Body of pancreas (tissue), 4 donors: ENCODE measurements at regions not wholly inside any gene's neighbourhood (a gene's known extent, or its start where the extent isn't known, plus 50 kb on each side); places are given as distances from the start of the nearest gene placed in this dataset.

Source experiments
- ATAC-seq: fragments of 150-250 bp; one replicate; pipeline ENCODE4 v1.9.1; 2016
- DNase-seq, 4 donors: peaks; one replicate each; pipeline ENCODE4 v3.0.0-alpha.2; 2019
- H3K27ac ChIP-seq, 4 donors: fragments of 200-600 bp; sonication (generic); 1 replicate in 3 of 4; 2 replicates in 1 of 4; pipeline versions ENCODE4 v1.5.1 to v1.6.1; 2016 to 2019; ENCODE audit warnings: mild to moderate bottlenecking in 1 of 4, mixed read lengths in 1 of 4, moderate library complexity in 1 of 4
- H3K27me3 ChIP-seq, 2 donors: fragments of 200-600 bp; sonication (generic); one replicate each; pipeline ENCODE4 v1.6.0; 2016; ENCODE audit warnings: mild to moderate bottlenecking in 1 of 2
- H3K36me3 ChIP-seq, 2 donors: fragments of 200-600 bp; sonication (generic); replicated peaks in 1 of 2; 2 replicates each; pipeline ENCODE4 v1.5.1; 2016; ENCODE audit warnings: low read depth in 2 of 2; ENCODE audit not compliant: insufficient read depth in 1 of 2
- H3K4me1 ChIP-seq: fragments of 200-600 bp; sonication (generic); one replicate; pipeline ENCODE4 v1.6.0; 2016
- H3K4me3 ChIP-seq, 2 donors: fragments of 200-600 bp; sonication (generic); 1 replicate in 1 of 2; 2 replicates in 1 of 2; pipeline ENCODE4 v1.5.1; 2016 to 2019
- H3K9me3 ChIP-seq, 3 donors: fragments of 200-600 bp; sonication (generic); 1 replicate in 2 of 3; 2 replicates in 1 of 3; pipeline ENCODE4 v1.5.1; 2016
- CTCF ChIP-seq, 7 experiments: fragments of 450-650 bp in 4 of 7; fragments of 200-600 bp in 3 of 7; sonication (generic) in 3 of 7; IDR thresholded peaks; one replicate each; pipeline ENCODE4 v1.5.1; 2016 to 2019; ENCODE audit warnings: antibody characterized with exemption in 7 of 7
- POLR2A ChIP-seq, 3 donors: fragments of 450-650 bp; IDR thresholded peaks; one replicate each; pipeline ENCODE4 v1.6.1; 2016; ENCODE audit warnings: antibody characterized with exemption in 3 of 3, mild to moderate bottlenecking in 2 of 3
- WGBS, 2 donors: methylation state at CpG; one replicate each; pipeline ENCODE4 v1.1.5; 2017; 5-methylcytosine and 5-hydroxymethylcytosine counted together
- intact Hi-C: fragments of 100-400 bp; cut with DNase I; formaldehyde crosslinking; loops from one replicate; pipeline ENCODE4 v1.15.1; 2023

- Histone ChIP-seq H3K36me3 (no peaks in the 10 kb centered on the region), H3K4me3 (no peak overlapping the region), H3K27me3 (no peaks in the 10 kb centered on the region), H3K27ac (no peak overlapping the region), H3K9me3 (no peaks in the 10 kb centered on the region), H3K4me1 (no peaks in the 10 kb centered on the region)
- TF ChIP-seq CTCF (IDR thresholded peaks at IDR 0.05) (no peak), POLR2A (IDR thresholded peaks at IDR 0.05) (no peak)
- 59 to 67% methylated on average over 21 to 23 of the region's 23 CpGs for WGBS, 2 donors
- intact Hi-C loops = no loop called here
- DNase-seq = no peak
- no peak for ATAC-seq
Observed at GRCh38 chr1:29828526-29829447, 592.5 kb downstream of the PTPRU start.

- no peak for TF ChIP-seq POLR2A (IDR thresholded peaks at IDR 0.05)
- WGBS, 2 donors = 65 to 75% methylated on average over 7 of the region's 7 CpGs
- Histone ChIP-seq H3K4me3 (no peak overlapping the region), H3K36me3 (no peaks in the 10 kb centered on the region), H3K27me3 (no peaks in the 10 kb centered on the region), H3K4me1 (no peaks in the 10 kb centered on the region), H3K27ac (no peak overlapping the region), H3K9me3 (no peaks in the 10 kb centered on the region)
- intact Hi-C loops = no loop called here
- no peak for ATAC-seq
- DNase-seq = no peak
Observed at GRCh38 chr1:29827801-29828525, 591.6 kb downstream of the PTPRU start.

- ATAC-seq (no peak), DNase-seq (no peak)
- Histone ChIP-seq H3K27me3 (no peaks in the 10 kb centered on the region), H3K4me1 (no peaks in the 10 kb centered on the region), H3K27ac (no peak overlapping the region), H3K36me3 (no peaks in the 10 kb centered on the region), H3K4me3 (no peak overlapping the region), H3K9me3 (no peaks in the 10 kb centered on the region)
- 52% methylated on average over 12 of the region's 12 CpGs for WGBS, 2 donors
- intact Hi-C loops = no loop called here
- TF ChIP-seq POLR2A (IDR thresholded peaks at IDR 0.05) (no peak), CTCF (IDR thresholded peaks at IDR 0.05) (no peak)
Observed at GRCh38 chr1:29827237-29827750, 591.0 kb downstream of the PTPRU start.

- no peak overlapping the region for H3K4me3 ChIP-seq
- ATAC-seq (no peak), DNase-seq (no peak)
- H3K4me1 ChIP-seq = no peaks in the 10 kb centered on the region
- intact Hi-C loops = no loop called here
- H3K27me3 ChIP-seq = no peaks in the 10 kb centered on the region
- no peaks in the 10 kb centered on the region for H3K36me3 ChIP-seq
- no peak overlapping the region for H3K27ac ChIP-seq
- 62 to 63% methylated on average over 4 to 5 of the region's 5 CpGs for WGBS, 2 donors
- no peak for TF ChIP-seq POLR2A (IDR thresholded peaks at IDR 0.05)
- no peak for TF ChIP-seq CTCF (IDR thresholded peaks at IDR 0.05)
- H3K9me3 ChIP-seq = no peaks in the 10 kb centered on the region
Observed at GRCh38 chr1:29826646-29827045, 590.3 kb downstream of the PTPRU start.

GRCh38 chr1:29825941-29826415 is 589.7 kb downstream of the PTPRU start:
- ATAC-seq = no peak
- no peak for TF ChIP-seq POLR2A (IDR thresholded peaks at IDR 0.05)
- no peak for TF ChIP-seq CTCF (IDR thresholded peaks at IDR 0.05)

More at GRCh38 chr1:29825941-29826415, 589.7 kb downstream of the PTPRU start:
- Histone ChIP-seq H3K4me1 (no peaks in the 10 kb centered on the region), H3K36me3 (no peaks in the 10 kb centered on the region), H3K9me3 (no peaks in the 10 kb centered on the region), H3K27ac (no peak overlapping the region), H3K27me3 (no peaks in the 10 kb centered on the region), H3K4me3 (no peak overlapping the region)
- DNase-seq = no peak
- intact Hi-C loops = no loop called here
- 52 to 67% methylated on average over 10 of the region's 10 CpGs for WGBS, 2 donors
